ENCODE measurements at regions not wholly inside any gene's neighbourhood (a gene's known extent, or its start where the extent isn't known, plus 50 kb on each side); places are given as distances from the start of the nearest gene placed in this dataset.

DNA sequence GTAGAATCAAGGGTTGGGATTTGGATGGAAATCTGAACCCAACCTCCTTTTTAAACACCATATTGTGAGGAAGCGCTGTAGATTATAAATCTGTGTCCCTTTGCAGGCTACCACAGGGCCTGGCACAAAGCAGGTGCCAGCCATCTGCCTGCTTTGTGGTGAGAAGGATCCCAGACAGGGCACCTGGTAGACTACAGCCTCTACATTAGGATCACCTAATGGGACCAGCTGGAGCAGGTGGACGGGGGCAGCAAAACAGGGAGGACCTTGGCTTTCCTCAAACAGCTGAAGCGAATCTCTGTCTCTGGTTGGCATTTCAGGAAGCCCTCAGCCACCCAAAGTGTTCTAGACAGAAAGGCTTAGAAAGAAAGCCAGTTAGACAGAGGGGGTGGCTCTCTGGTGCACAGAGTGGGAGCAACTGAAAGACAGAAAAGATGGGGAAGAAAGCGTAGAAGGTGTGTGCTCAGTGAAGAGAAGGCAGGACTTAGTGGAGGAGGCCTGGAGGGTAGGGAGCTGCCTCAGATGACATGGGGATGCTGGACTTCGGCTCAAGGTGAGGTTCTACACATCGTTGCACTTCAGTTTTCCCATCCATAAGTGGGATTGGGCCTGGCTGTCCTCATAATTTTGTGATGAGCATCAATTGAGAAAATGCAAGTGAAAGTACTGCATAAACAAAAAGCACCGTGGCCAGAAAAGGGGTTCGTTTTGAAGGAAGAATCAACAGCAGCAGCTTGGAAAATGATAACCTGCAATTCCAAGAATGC is 350.8 kb downstream of the CYRIA start:
- H3K9me3 Mint-ChIP-seq (ENCODE audit: low read depth): no peaks in the 10 kb centered on the region

DNA sequence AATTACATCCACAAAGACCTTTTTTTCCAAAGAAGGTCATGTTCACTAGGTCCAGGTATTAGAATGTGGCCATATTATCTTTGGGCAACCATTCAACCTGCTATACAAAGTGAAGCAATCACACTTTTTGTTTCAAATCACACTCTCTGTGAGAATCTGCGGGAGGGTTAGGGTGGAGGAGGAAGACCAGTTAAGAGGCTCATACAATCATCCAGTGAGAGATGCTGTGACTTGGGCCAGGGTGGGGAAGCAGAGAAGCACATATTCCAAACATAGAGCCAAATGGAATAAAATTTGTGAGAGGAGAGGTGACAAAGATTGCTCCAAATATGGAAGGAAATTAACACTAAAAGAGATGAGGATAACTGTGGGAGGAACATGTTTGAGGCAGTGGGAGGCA is 351.6 kb downstream of the CYRIA start:
- no peaks in the 10 kb centered on the region for H3K36me3 Mint-ChIP-seq
- no peaks in the 10 kb centered on the region for H3K27me3 Mint-ChIP-seq

More for the DNA sequence above, 350.8 kb downstream of the CYRIA start:
- Mint-ChIP-seq H3K4me3 (no peak overlapping the region), H3K4me1 (ENCODE audit: low read depth) (no peaks in the 10 kb centered on the region), H3K27ac (no peak overlapping the region), H3K27me3 (no peaks in the 10 kb centered on the region), H3K36me3 (no peaks in the 10 kb centered on the region)

GRCh38 chr2:16313235-16313975 is 352.2 kb downstream of the CYRIA start:
- Mint-ChIP-seq H3K4me1 (ENCODE audit: low read depth) (no peaks in the 10 kb centered on the region), H3K27ac (no peak overlapping the region), H3K27me3 (no peaks in the 10 kb centered on the region), H3K9me3 (ENCODE audit: low read depth) (no peaks in the 10 kb centered on the region), H3K36me3 (no peaks in the 10 kb centered on the region), H3K4me3 (no peak overlapping the region)

More for the DNA sequence above, 351.6 kb downstream of the CYRIA start:
- Mint-ChIP-seq H3K4me1 (ENCODE audit: low read depth) (no peaks in the 10 kb centered on the region), H3K4me3 (no peak overlapping the region), H3K9me3 (ENCODE audit: low read depth) (no peaks in the 10 kb centered on the region), H3K27ac (no peak overlapping the region)

DNA sequence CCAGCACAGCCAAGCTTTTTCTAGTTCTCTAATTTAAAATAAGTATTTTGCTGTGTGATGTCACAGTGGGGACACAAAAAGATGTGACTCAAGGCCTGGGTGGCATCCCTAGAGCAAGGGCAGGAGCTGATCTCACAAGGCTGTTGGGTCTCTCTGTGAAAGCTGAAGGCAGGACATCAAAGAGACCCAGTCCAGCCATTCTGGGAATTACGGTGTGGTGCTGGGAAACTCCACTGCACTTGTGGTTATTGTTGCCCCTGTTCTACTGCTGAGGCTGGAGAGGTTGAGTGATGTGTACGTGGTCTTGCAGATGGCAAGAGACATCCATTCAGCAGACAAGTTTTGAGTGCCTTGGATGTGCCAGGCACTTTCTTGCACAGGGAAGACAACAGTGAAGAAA is 352.9 kb downstream of the CYRIA start:
- Mint-ChIP-seq H3K27ac (no peak overlapping the region), H3K4me3 (no peak overlapping the region), H3K4me1 (ENCODE audit: low read depth) (no peaks in the 10 kb centered on the region), H3K36me3 (no peaks in the 10 kb centered on the region), H3K9me3 (ENCODE audit: low read depth) (no peaks in the 10 kb centered on the region), H3K27me3 (peaks cover 2% of the 10 kb centered on the region)

- Mint-ChIP-seq H3K4me1 (ENCODE audit: low read depth) (no peaks in the 10 kb centered on the region), H3K27ac (no peak overlapping the region), H3K27me3 (peaks cover 2% of the 10 kb centered on the region), H3K36me3 (no peaks in the 10 kb centered on the region), H3K9me3 (ENCODE audit: low read depth) (no peaks in the 10 kb centered on the region), H3K4me3 (no peak overlapping the region)
Measured at GRCh38 chr2:16311521-16312440, 353.9 kb downstream of the CYRIA start.

GRCh38 chr2:16308816-16309215 is 356.8 kb downstream of the CYRIA start:
- H3K4me3 Mint-ChIP-seq: no peak overlapping the region
- no peaks in the 10 kb centered on the region for H3K4me1 Mint-ChIP-seq (ENCODE audit: low read depth)
- no peaks in the 10 kb centered on the region for H3K36me3 Mint-ChIP-seq
- peaks cover 11% of the 10 kb centered on the region for H3K27me3 Mint-ChIP-seq
- no peaks in the 10 kb centered on the region for H3K9me3 Mint-ChIP-seq (ENCODE audit: low read depth)
- no peak overlapping the region for H3K27ac Mint-ChIP-seq

DNA sequence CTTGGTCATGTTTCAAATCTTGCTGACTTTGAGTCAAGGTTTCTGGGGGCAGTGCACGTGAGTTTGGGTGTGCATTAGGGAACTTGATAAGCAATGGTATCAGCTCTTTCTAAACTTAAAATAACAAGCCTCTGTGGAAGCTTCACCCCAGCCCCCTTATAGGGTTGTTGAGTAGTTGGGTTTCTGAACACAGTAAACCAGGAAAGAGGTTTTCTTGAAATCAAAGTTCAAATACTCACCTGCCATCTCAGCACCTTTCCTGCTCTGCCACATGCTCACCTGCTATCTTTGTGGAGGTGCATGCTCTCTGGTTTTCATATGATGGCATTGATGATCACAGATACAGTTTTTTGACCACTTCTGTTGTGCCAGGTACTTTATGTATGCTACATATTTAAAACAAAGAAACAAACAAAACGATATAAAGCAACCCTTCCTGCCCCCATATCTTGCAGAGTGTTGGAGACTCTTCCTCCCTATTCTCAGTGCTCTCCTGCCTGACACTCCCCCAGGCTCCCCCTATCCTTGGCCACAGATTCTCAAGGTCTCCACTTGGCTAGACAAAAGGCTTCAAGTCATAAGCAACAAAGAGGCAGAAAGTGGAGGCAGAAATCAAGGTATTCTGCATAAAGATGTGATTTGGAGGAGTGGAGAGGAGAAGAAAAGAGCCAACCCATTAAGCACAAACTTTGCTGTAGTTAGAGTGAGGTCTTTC is 360.6 kb downstream of the CYRIA start:
- Mint-ChIP-seq H3K27me3 (peaks cover 25% of the 10 kb centered on the region), H3K27ac (no peak overlapping the region), H3K4me3 (no peak overlapping the region), H3K36me3 (no peaks in the 10 kb centered on the region), H3K9me3 (ENCODE audit: low read depth) (peaks cover 8% of the 10 kb centered on the region), H3K4me1 (ENCODE audit: low read depth) (peaks cover 6% of the 10 kb centered on the region)

DNA sequence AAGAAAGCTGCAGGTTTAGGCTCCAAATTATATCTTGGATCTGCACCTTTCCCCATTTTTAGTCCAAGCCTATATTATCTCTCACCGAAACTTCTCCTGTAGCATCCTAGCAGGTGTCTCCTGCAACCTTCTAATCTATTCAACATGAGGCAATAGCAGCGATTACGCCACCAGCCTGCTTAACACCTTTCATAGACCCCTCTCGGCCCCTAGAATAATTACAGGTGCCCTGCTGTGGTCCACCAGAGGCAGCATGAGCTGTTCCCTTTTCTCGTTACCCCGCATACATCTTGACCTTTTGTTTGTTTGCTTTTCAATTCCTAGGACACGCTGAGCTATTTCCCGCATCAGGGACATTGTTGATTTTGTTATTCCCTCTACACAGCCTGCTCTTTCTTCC is 361.9 kb downstream of the CYRIA start:
- Mint-ChIP-seq H3K4me3 (no peak overlapping the region), H3K9me3 (ENCODE audit: low read depth) (peaks cover 8% of the 10 kb centered on the region), H3K27ac (no peak overlapping the region), H3K27me3 (peaks cover 25% of the 10 kb centered on the region), H3K36me3 (no peaks in the 10 kb centered on the region), H3K4me1 (ENCODE audit: low read depth) (peaks cover 6% of the 10 kb centered on the region)

DNA sequence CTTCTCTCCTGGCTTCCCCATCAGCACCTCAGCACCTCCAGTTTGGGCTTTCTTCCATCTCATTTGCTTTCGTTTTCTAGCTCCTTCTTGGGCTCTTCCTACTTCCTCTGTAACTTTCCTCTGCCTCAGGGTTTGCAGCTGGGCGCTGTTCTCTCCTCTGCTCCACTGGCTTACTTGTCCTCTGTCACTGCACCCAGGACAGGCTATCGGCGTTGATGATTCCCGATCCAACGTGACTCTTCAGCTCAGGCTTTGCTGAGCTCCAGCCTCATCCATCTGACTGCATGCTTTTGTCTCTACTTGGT is 362.4 kb downstream of the CYRIA start:
- Mint-ChIP-seq H3K4me1 (ENCODE audit: low read depth) (peaks cover 6% of the 10 kb centered on the region), H3K4me3 (peak overlapping the region; percentile 48), H3K27ac (no peak overlapping the region), H3K36me3 (no peaks in the 10 kb centered on the region), H3K9me3 (ENCODE audit: low read depth) (peaks cover 8% of the 10 kb centered on the region), H3K27me3 (peaks cover 25% of the 10 kb centered on the region)

DNA sequence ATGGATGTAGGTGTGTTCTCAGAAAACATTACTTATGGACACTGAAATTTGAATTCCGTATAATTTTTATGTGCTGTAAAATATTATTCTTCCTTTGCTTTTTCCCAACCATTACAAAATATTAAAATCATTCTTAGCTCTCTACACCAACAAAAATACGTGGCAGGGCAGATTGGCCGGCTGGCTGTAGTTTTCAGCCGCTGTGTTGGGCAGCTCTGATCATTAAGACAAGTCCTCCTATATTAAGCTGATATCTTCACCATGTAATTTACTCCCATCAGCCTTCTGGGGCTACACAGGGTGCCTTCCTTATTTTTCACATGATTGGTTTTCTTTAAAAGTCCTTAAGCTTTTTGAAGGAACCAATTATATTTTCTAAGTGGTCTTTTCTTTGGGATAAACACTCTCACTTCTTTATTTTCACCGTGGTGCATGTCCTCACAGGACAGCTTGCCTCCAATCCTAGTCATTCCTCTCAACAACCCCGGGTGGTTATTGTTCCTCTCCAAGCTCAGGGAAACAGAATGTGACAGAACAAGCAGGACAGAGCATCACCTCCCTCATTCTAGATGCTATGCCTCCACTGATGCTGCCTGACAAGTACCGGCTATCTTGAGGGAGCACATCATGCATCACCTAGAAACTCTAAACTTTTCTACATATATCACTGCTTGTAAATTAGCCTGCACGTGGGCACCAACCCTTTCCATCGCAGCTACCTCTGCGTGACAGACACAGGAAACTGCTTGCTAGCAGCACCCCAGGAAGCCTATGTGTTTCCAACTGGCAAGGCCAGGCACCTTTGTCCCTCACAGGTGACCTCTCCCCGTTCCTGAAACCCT is 362.3 kb downstream of the MYCN start:
- peaks cover 23% of the 10 kb centered on the region for H3K27me3 Mint-ChIP-seq
- H3K36me3 Mint-ChIP-seq: no peaks in the 10 kb centered on the region
- H3K27ac Mint-ChIP-seq: no peak overlapping the region

GRCh38 chr2:16301961-16302360 is 361.6 kb downstream of the MYCN start:
- Mint-ChIP-seq H3K27ac (no peak overlapping the region), H3K36me3 (no peaks in the 10 kb centered on the region), H3K4me3 (no peak overlapping the region), H3K27me3 (peaks cover 23% of the 10 kb centered on the region), H3K4me1 (ENCODE audit: low read depth) (peaks cover 6% of the 10 kb centered on the region), H3K9me3 (ENCODE audit: low read depth) (peaks cover 8% of the 10 kb centered on the region)

More for the DNA sequence above, 362.3 kb downstream of the MYCN start:
- Mint-ChIP-seq H3K4me1 (ENCODE audit: low read depth) (peaks cover 6% of the 10 kb centered on the region), H3K9me3 (ENCODE audit: low read depth) (peaks cover 8% of the 10 kb centered on the region), H3K4me3 (peak overlapping the region; percentile 48)

DNA sequence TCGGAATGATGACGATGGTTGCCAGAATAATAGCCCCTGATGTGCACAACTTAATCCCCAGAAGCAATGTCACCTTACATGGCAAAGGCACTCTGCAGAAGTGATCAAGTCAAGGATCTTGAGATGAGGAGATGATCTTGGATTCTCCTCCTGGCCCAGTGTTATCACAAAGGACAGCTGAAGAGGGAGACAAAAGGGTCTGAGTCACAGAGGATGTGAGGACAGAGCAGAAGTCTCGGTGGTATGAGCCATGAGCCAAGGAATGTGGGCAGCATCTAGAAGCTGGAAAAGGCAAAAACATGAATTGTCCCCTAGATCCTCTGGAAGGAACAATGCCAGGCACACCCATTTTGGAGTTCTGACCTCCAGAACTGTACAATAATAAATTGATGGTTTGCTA is 358.5 kb downstream of the MYCN start:
- H3K27ac Mint-ChIP-seq: no peak overlapping the region
- peaks cover 14% of the 10 kb centered on the region for H3K27me3 Mint-ChIP-seq
- H3K9me3 Mint-ChIP-seq (ENCODE audit: low read depth): peaks cover 8% of the 10 kb centered on the region
- no peaks in the 10 kb centered on the region for H3K36me3 Mint-ChIP-seq
- peaks cover 6% of the 10 kb centered on the region for H3K4me1 Mint-ChIP-seq (ENCODE audit: low read depth)
- H3K4me3 Mint-ChIP-seq: no peak overlapping the region

- no peaks in the 10 kb centered on the region for H3K36me3 Mint-ChIP-seq
- no peaks in the 10 kb centered on the region for H3K4me1 Mint-ChIP-seq (ENCODE audit: low read depth)
- no peak overlapping the region for H3K4me3 Mint-ChIP-seq
- no peak overlapping the region for H3K27ac Mint-ChIP-seq
- H3K27me3 Mint-ChIP-seq: no peaks in the 10 kb centered on the region
- H3K9me3 Mint-ChIP-seq (ENCODE audit: low read depth): peaks cover 8% of the 10 kb centered on the region
Measured at GRCh38 chr2:16296331-16297250, 356.2 kb downstream of the MYCN start.

All from activated naive CD8-positive, alpha-beta T cell (primary cell).